H1 (cell line): ENCODE measurements at regions not wholly inside any gene's neighbourhood (a gene's known extent, or its start where the extent isn't known, plus 50 kb on each side); places are given as distances from the start of the nearest gene placed in this dataset.

ENCODE experiments used
- CTCF ChIA-PET: fragments of 300-600 bp; sonication (Branson Sonifier 250); formaldehyde crosslinking; loops from one replicate; lab custom pipeline; 2021; ENCODE audit not compliant: partially characterized antibody; lab: Charles Lee
- POLR2A ChIA-PET: fragments of 300-600 bp; sonication (Branson Sonifier 250); formaldehyde crosslinking; loops from one replicate; lab custom pipeline; 2021; ENCODE audit warnings: inconsistent platforms; ENCODE audit not compliant: partially characterized antibody; lab: Charles Lee
- DNase-seq, 2 experiments: peaks; one replicate each; pipeline versions ENCODE4 v3.0.0 to v3.0.0-alpha.2; 2010 to 2022; ENCODE audit warnings: low spot score in 2 of 2, low read depth in 1 of 2, mixed read lengths in 1 of 2
- FAIRE-seq: peaks from 2 replicates; lab custom pipeline; 2011; peaks lifted over from hg19 to GRCh38; lab: Jason Lieb, UNC
- H2AFZ ChIP-seq: 2 replicates; pipeline ENCODE4 v1.8.1; 2012; ENCODE audit warnings: low read length, inconsistent platforms
- H2AK5ac ChIP-seq: 2 replicates; pipeline ENCODE4 v1.6.1; 2013; ENCODE audit warnings: low read depth, low read length
- H2BK120ac ChIP-seq: replicated peaks from 2 replicates; pipeline ENCODE3; 2013; ENCODE audit warnings: low read depth, low read length, inconsistent platforms
- H2BK12ac ChIP-seq: 2 replicates; pipeline ENCODE4 v1.6.1; 2013; ENCODE audit warnings: low read depth, low read length
- H2BK15ac ChIP-seq: 2 replicates; pipeline ENCODE4 v1.6.1; 2013; ENCODE audit warnings: low read length
- H2BK20ac ChIP-seq: 2 replicates; pipeline ENCODE4 v1.6.1; 2013; ENCODE audit warnings: low read length
- H2BK5ac ChIP-seq: 2 replicates; pipeline ENCODE4 v1.6.1; 2013; ENCODE audit warnings: low read depth, low read length
- H3K14ac ChIP-seq: 2 replicates; pipeline ENCODE4 v1.6.1; 2013; ENCODE audit warnings: inconsistent platforms; ENCODE audit not compliant: insufficient read length
- H3K18ac ChIP-seq: 2 replicates; pipeline ENCODE4 v1.6.1; 2013; ENCODE audit warnings: low read length; ENCODE audit errors: extremely low read depth
- H3K23ac ChIP-seq: 2 replicates; pipeline ENCODE4 v1.6.1; 2013; ENCODE audit warnings: inconsistent platforms; ENCODE audit not compliant: insufficient read length
- H3K23me2 ChIP-seq: 2 replicates; pipeline ENCODE4 v1.6.1; 2013; ENCODE audit warnings: low read depth, low read length
- H3K27ac ChIP-seq: 2 replicates; pipeline ENCODE4 v1.6.1; 2011; ENCODE audit warnings: low read depth, low read length, inconsistent platforms
- H3K27me3 ChIP-seq, 4 experiments: replicated peaks in 1 of 4; 1 replicate in 1 of 4; 2 replicates in 3 of 4; pipeline versions ENCODE4 v1.6.1 to v1.8.1; 2011 to 2013; ENCODE audit warnings: low read length in 3 of 4, mild to moderate bottlenecking in 3 of 4, inconsistent platforms in 2 of 4, mixed read lengths in 2 of 4, moderate library complexity in 1 of 4; ENCODE audit not compliant: control insufficient read depth in 3 of 4, insufficient read depth in 3 of 4; ENCODE audit errors: extremely low read depth in 1 of 4
- H3K36me3 ChIP-seq, 4 experiments: 2 replicates each; pipeline versions ENCODE4 v1.6.1 to v1.8.1; 2011 to 2013; ENCODE audit warnings: mild to moderate bottlenecking in 4 of 4, low read length in 3 of 4, moderate library complexity in 2 of 4, control low read depth in 1 of 4, inconsistent platforms in 1 of 4; ENCODE audit not compliant: insufficient read depth in 4 of 4, control insufficient read depth in 2 of 4
- H3K4ac ChIP-seq: replicated peaks from 2 replicates; pipeline ENCODE3; 2013; ENCODE audit warnings: low read length, low read depth, mixed read lengths, inconsistent platforms; ENCODE audit not compliant: insufficient read length
- H3K4me1 ChIP-seq, 4 experiments: replicated peaks in 1 of 4; 1 replicate in 1 of 4; 2 replicates in 3 of 4; pipeline versions ENCODE4 v1.6.1 to v1.8.1; 2011 to 2013; ENCODE audit warnings: low read length in 3 of 4, inconsistent platforms in 2 of 4, mixed read lengths in 1 of 4; ENCODE audit not compliant: insufficient read depth in 4 of 4, control insufficient read depth in 3 of 4
- H3K4me2 ChIP-seq, 2 experiments: 2 replicates each; pipeline versions ENCODE4 v1.6.1 to v1.8.1; 2011 to 2013; ENCODE audit warnings: low read depth in 2 of 2, low read length in 2 of 2, control low read depth in 1 of 2, inconsistent platforms in 1 of 2, mild to moderate bottlenecking in 1 of 2; ENCODE audit not compliant: insufficient read depth in 1 of 2
- H3K4me3 ChIP-seq, 4 experiments: fragments of 200-600, 300-600 bp in 1 of 4; sonication (generic), shearing (Covaris generic), sonication (Bioruptor Twin) in 1 of 4; 2 replicates each; pipeline versions ENCODE4 v1.5.1 to v1.8.1; 2011 to 2016; ENCODE audit warnings: low read length in 4 of 4, low read depth in 3 of 4, control low read depth in 2 of 4, inconsistent platforms in 2 of 4, mild to moderate bottlenecking in 2 of 4, mixed read lengths in 1 of 4, moderate library complexity in 1 of 4; ENCODE audit not compliant: insufficient read depth in 2 of 4; ENCODE audit errors: extremely low read depth in 1 of 4
- H3K56ac ChIP-seq: replicated peaks from 2 replicates; pipeline ENCODE3; 2013; ENCODE audit warnings: low read depth, mild to moderate bottlenecking, mixed read lengths, low read length, inconsistent platforms; ENCODE audit not compliant: insufficient read length
- H3K79me1 ChIP-seq: 2 replicates; pipeline ENCODE4 v1.6.1; 2013; ENCODE audit warnings: low read depth, low read length, control low read depth
- H3K79me2 ChIP-seq, 2 experiments: 2 replicates each; pipeline versions ENCODE4 v1.6.1 to v1.8.1; 2012 to 2013; ENCODE audit warnings: low read length in 2 of 2, mild to moderate bottlenecking in 2 of 2, inconsistent platforms in 1 of 2; ENCODE audit not compliant: insufficient read depth in 2 of 2, control insufficient read depth in 1 of 2
- H3K9ac ChIP-seq, 4 experiments: replicated peaks in 1 of 4; 1 replicate in 1 of 4; 2 replicates in 3 of 4; pipeline versions ENCODE4 v1.6.1 to v1.8.1; 2011 to 2013; ENCODE audit warnings: low read depth in 3 of 4, low read length in 3 of 4, control low read depth in 2 of 4, mild to moderate bottlenecking in 2 of 4, moderate library complexity in 2 of 4, inconsistent platforms in 1 of 4; ENCODE audit errors: extremely low read depth in 1 of 4
- H3K9me3 ChIP-seq, 2 experiments: 2 replicates each; pipeline versions ENCODE4 v1.6.1 to v1.8.1; 2012 to 2013; ENCODE audit warnings: mild to moderate bottlenecking in 2 of 2, moderate library complexity in 2 of 2, control low read depth in 1 of 2, inconsistent platforms in 1 of 2, low read depth in 1 of 2, low read length in 1 of 2, mixed read lengths in 1 of 2; ENCODE audit not compliant: insufficient read depth in 2 of 2
- H4K20me1 ChIP-seq, 2 experiments: replicated peaks in 1 of 2; 2 replicates each; pipeline versions ENCODE3 to v1.8.1; 2011 to 2013; ENCODE audit warnings: inconsistent platforms in 2 of 2, low read length in 2 of 2, mild to moderate bottlenecking in 1 of 2; ENCODE audit not compliant: insufficient read depth in 2 of 2, control insufficient read depth in 1 of 2
- H4K5ac ChIP-seq: 2 replicates; pipeline ENCODE4 v1.6.1; 2013; ENCODE audit warnings: low read length, low read depth, mixed read lengths, inconsistent platforms; ENCODE audit not compliant: insufficient read length
- H4K8ac ChIP-seq: 2 replicates; pipeline ENCODE4 v1.8.0; 2013; ENCODE audit warnings: mild to moderate bottlenecking, moderate library complexity, low read length, inconsistent platforms; ENCODE audit not compliant: insufficient read depth; ENCODE audit errors: extremely low read depth
- H4K91ac ChIP-seq: replicated peaks from 2 replicates; pipeline ENCODE3; 2013; ENCODE audit warnings: low read length, mixed read lengths, inconsistent platforms; ENCODE audit not compliant: insufficient read length
- KDM5A ChIP-seq: fragments of 200-600 bp; IDR thresholded peaks from 2 replicates; pipeline ENCODE4 v1.7.1; 2012; ENCODE audit warnings: mild to moderate bottlenecking, low read length, inconsistent platforms, mixed read lengths
- RAD21 ChIP-seq, 2 experiments: IDR thresholded peaks in 1 of 2; conservative IDR thresholded peaks in 1 of 2; 2 replicates each; pipeline ENCODE4 v1.6.1; 2011; ENCODE audit warnings: low read depth in 2 of 2, low read length in 2 of 2, improper control_type of control experiment in 1 of 2, inconsistent platforms in 1 of 2, mild to moderate bottlenecking in 1 of 2, moderate library complexity in 1 of 2
- SIX5 ChIP-seq: IDR thresholded peaks from 2 replicates; pipeline ENCODE4 v1.6.1; 2011; ENCODE audit warnings: mild to moderate bottlenecking, low read depth, low read length
- SP2 ChIP-seq: IDR thresholded peaks from 2 replicates; pipeline ENCODE4 v1.6.1; 2012; ENCODE audit warnings: mild to moderate bottlenecking, low read length, inconsistent platforms
- TEAD4 ChIP-seq: IDR thresholded peaks from 2 replicates; pipeline ENCODE4 v1.6.1; 2012; ENCODE audit warnings: low read depth, low read length, inconsistent platforms, mixed read lengths
- whole genome bisulfite sequencing, 2 experiments: shearing (Covaris generic) in 1 of 2; methylation state at CpG; one replicate each; pipeline versions ENCODE4 v1.1.6 to v1.1.7; 2013 to 2015; ENCODE audit warnings: low lambda C conversion rate in 2 of 2, mixed read lengths in 2 of 2, inconsistent platforms in 1 of 2, low coverage in 1 of 2, missing lambda C conversion rate in 1 of 2; ENCODE audit not compliant: insufficient replicate concordance in 2 of 2, insufficient coverage in 1 of 2, insufficient read length in 1 of 2; ENCODE audit errors: extremely low coverage in 1 of 2, missing lambda C conversion rate in 1 of 2; 5-methylcytosine and 5-hydroxymethylcytosine counted together

- no peak overlapping the region for H2BK5ac ChIP-seq
- no peak overlapping the region for H3K14ac ChIP-seq
- WGBS, 2 experiments = 98% methylated on average over 5 of the region's 5 CpGs; no CpG with 5 or more reads in 1 of the 2 experiments
- H3K4me3 ChIP-seq = no peak overlapping the region
- H2BK12ac ChIP-seq = no peak overlapping the region
- H2AK5ac ChIP-seq = no peak overlapping the region
- no peak overlapping the region for H3K18ac ChIP-seq
- no peak overlapping the region for H3K23ac ChIP-seq
- no peaks in the 10 kb centered on the region for H4K20me1 ChIP-seq
- H3K4ac ChIP-seq = no peak overlapping the region
- H3K9me3 ChIP-seq = no peaks in the 10 kb centered on the region
- no peaks in the 10 kb centered on the region for H3K4me1 ChIP-seq
- no peaks in the 10 kb centered on the region for H3K23me2 ChIP-seq
- ChIA-PET POLR2A (no interaction called here), CTCF (no interaction called here)
- no peak overlapping the region for H3K56ac ChIP-seq
- no peak overlapping the region for H3K9ac ChIP-seq
- no peak overlapping the region for H3K27ac ChIP-seq
- TF ChIP-seq KDM5A (no peak), SIX5 (no peak), RAD21 (IDR thresholded peaks at IDR 0.05 in 1 of 2, conservative IDR thresholded peaks at IDR 0.05 in 1 of 2; ENCODE audit: low read depth in 2 of 2, low read length in 2 of 2) (peak in 1 of 2 experiments; percentile 9; a peak in 1 of 4 replicates), TEAD4 (no peak), SP2 (no peak)
- H4K5ac ChIP-seq = no peak overlapping the region
- H3K4me2 ChIP-seq = no peak overlapping the region
- no peaks in the 10 kb centered on the region for H3K36me3 ChIP-seq
- no peak overlapping the region for H2BK15ac ChIP-seq
- no peak overlapping the region for H4K91ac ChIP-seq
- H2BK120ac ChIP-seq = no peak overlapping the region
- H2AFZ ChIP-seq = no peak overlapping the region
- H2BK20ac ChIP-seq = no peak overlapping the region
- no peak for DNase-seq
- H3K79me2 ChIP-seq = no peaks in the 10 kb centered on the region
- no peaks in the 10 kb centered on the region for H3K79me1 ChIP-seq
- H3K27me3 ChIP-seq = no peaks in the 10 kb centered on the region; a peak in 1 of 7 replicates
- no peak overlapping the region for H4K8ac ChIP-seq
- no peak for FAIRE-seq
Measured at GRCh38 chr7:114138587-114138986, 219.8 kb upstream of the PPP1R3A start.
